ENCODE measurements at regions not wholly inside any gene's neighbourhood (a gene's known extent, or its start where the extent isn't known, plus 50 kb on each side); places are given as distances from the start of the nearest gene placed in this dataset.

DNA sequence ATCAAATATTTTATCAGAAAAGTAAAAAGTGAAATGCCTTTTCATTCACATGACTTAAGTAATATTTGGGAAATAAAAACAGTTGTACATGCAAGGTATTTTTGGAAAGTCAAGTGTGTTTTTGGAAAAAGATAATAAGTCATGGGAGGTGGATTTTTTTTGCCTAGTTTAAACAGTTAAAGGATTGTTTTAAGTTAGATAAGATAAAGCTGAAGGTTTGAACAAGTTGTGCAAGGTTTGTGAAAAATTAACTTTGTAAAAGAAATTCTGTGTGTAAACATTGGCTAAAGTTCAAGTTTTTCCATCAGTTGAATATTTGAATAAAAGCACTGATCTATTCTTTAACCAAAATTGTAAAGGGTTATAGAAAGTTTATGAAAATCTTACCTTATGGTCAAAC is 207.9 kb upstream of the RGPD4 start:
- no peak for TF ChIP-seq POLR2AphosphoS5 (IDR thresholded peaks at IDR 0.05; ENCODE audit: low read depth)
- TF ChIP-seq, protein P1, sequence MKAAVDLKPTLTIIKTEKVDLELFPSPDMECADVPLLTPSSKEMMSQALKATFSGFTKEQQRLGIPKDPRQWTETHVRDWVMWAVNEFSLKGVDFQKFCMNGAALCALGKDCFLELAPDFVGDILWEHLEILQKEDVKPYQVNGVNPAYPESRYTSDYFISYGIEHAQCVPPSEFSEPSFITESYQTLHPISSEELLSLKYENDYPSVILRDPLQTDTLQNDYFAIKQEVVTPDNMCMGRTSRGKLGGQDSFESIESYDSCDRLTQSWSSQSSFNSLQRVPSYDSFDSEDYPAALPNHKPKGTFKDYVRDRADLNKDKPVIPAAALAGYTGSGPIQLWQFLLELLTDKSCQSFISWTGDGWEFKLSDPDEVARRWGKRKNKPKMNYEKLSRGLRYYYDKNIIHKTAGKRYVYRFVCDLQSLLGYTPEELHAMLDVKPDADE (IDR thresholded peaks at IDR 0.05) = no peak
- TF ChIP-seq, protein P2, sequence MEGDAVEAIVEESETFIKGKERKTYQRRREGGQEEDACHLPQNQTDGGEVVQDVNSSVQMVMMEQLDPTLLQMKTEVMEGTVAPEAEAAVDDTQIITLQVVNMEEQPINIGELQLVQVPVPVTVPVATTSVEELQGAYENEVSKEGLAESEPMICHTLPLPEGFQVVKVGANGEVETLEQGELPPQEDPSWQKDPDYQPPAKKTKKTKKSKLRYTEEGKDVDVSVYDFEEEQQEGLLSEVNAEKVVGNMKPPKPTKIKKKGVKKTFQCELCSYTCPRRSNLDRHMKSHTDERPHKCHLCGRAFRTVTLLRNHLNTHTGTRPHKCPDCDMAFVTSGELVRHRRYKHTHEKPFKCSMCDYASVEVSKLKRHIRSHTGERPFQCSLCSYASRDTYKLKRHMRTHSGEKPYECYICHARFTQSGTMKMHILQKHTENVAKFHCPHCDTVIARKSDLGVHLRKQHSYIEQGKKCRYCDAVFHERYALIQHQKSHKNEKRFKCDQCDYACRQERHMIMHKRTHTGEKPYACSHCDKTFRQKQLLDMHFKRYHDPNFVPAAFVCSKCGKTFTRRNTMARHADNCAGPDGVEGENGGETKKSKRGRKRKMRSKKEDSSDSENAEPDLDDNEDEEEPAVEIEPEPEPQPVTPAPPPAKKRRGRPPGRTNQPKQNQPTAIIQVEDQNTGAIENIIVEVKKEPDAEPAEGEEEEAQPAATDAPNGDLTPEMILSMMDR (conservative IDR thresholded peaks at IDR 0.05; ENCODE audit: low read depth in 2 of 2) = no peak
- TF ChIP-seq EZH2phosphoT487 (IDR thresholded peaks at IDR 0.05; ENCODE audit: unreplicated experiment) = no peak
